Ascending aorta (tissue), 2 donors: ENCODE measurements at regions not wholly inside any gene's neighbourhood (a gene's known extent, or its start where the extent isn't known, plus 50 kb on each side); places are given as distances from the start of the nearest gene placed in this dataset.

ENCODE experiments used
- DNase-seq, 2 donors: peaks; one replicate each; pipeline ENCODE4 v3.0.0-alpha.2; 2019; ENCODE audit warnings: low spot score in 2 of 2
- H3K27ac ChIP-seq, 2 donors: fragments of 200-600 bp; sonication (generic); one replicate each; pipeline ENCODE4 v1.5.1; 2016 to 2017; ENCODE audit warnings: mild to moderate bottlenecking in 1 of 2
- H3K27me3 ChIP-seq: fragments of 200-600 bp; sonication (generic); one replicate; pipeline ENCODE4 v1.5.1; 2017
- H3K36me3 ChIP-seq, 2 donors: fragments of 200-600 bp; sonication (generic); one replicate each; pipeline ENCODE4 v1.5.1; 2016
- H3K4me1 ChIP-seq, 2 donors: fragments of 200-600 bp; sonication (generic); one replicate each; pipeline ENCODE4 v1.5.1; 2016 to 2017; ENCODE audit warnings: mild to moderate bottlenecking in 1 of 2
- H3K4me3 ChIP-seq, 2 donors: fragments of 200-600 bp; sonication (generic); one replicate each; pipeline ENCODE4 v1.5.1; 2016 to 2017; ENCODE audit warnings: mild to moderate bottlenecking in 1 of 2
- H3K9me3 ChIP-seq, 2 donors: fragments of 200-600 bp; sonication (generic); one replicate each; pipeline ENCODE4 v1.5.1; 2016
- intact Hi-C: fragments of 100-400 bp; cut with DNase I; formaldehyde crosslinking; loops from one replicate; pipeline ENCODE4 v1.15.1; 2023
- TF ChIP-seq, protein P1 (sequence below), 3 experiments: fragments of 200-600 bp in 2 of 3; fragments of 450-650 bp in 1 of 3; sonication (generic) in 2 of 3; IDR thresholded peaks; one replicate each; pipeline ENCODE4 v1.5.1; 2016 to 2019; ENCODE audit warnings: antibody characterized with exemption in 3 of 3, mild to moderate bottlenecking in 1 of 3, moderate library complexity in 1 of 3

DNA sequence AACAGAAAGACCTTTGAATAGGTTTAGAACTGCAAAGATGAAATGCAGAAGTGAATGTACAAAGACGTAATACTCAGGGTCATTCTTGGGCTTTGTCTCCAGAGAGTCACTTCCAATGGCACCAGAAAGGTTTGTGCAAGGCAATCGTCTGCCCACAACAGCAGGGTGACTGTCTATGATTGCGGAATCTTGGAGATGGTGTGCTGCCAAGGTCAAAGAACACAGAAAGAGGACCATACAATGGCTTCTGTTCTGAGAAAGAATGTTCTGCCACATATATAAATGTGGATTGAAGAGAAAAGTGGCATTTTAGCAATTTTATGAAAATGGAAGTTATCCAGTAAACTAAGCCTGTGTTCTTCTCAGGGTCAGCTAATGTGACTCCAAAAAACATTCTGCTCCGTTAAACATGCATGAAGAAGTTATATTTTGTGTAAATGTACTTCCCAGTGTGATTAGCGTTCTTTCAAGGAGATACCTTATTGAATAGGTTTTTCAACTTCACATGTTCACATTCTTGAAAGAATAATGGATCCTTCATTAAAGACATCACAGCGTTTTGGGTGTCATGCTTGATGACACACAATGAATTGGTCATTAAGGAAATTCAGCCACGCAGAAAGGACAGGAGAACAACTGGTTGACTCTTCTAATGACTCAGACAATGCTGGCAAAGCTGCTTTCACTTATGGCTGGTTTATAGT is 73.4 kb upstream of the CDH6 start:
- H3K27ac ChIP-seq = no peak overlapping the region
- no peaks in the 10 kb centered on the region for H3K36me3 ChIP-seq
- DNase-seq = no peak
- H3K27me3 ChIP-seq = no peaks in the 10 kb centered on the region
- H3K9me3 ChIP-seq = no peaks in the 10 kb centered on the region
- TF ChIP-seq, protein P1, sequence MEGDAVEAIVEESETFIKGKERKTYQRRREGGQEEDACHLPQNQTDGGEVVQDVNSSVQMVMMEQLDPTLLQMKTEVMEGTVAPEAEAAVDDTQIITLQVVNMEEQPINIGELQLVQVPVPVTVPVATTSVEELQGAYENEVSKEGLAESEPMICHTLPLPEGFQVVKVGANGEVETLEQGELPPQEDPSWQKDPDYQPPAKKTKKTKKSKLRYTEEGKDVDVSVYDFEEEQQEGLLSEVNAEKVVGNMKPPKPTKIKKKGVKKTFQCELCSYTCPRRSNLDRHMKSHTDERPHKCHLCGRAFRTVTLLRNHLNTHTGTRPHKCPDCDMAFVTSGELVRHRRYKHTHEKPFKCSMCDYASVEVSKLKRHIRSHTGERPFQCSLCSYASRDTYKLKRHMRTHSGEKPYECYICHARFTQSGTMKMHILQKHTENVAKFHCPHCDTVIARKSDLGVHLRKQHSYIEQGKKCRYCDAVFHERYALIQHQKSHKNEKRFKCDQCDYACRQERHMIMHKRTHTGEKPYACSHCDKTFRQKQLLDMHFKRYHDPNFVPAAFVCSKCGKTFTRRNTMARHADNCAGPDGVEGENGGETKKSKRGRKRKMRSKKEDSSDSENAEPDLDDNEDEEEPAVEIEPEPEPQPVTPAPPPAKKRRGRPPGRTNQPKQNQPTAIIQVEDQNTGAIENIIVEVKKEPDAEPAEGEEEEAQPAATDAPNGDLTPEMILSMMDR (IDR thresholded peaks at IDR 0.05) = no peak
- intact Hi-C loops = no loop called here
- H3K4me1 ChIP-seq = peaks cover 0 to 13% of the 10 kb centered on the region in 2 donors
- H3K4me3 ChIP-seq = no peak overlapping the region

DNA sequence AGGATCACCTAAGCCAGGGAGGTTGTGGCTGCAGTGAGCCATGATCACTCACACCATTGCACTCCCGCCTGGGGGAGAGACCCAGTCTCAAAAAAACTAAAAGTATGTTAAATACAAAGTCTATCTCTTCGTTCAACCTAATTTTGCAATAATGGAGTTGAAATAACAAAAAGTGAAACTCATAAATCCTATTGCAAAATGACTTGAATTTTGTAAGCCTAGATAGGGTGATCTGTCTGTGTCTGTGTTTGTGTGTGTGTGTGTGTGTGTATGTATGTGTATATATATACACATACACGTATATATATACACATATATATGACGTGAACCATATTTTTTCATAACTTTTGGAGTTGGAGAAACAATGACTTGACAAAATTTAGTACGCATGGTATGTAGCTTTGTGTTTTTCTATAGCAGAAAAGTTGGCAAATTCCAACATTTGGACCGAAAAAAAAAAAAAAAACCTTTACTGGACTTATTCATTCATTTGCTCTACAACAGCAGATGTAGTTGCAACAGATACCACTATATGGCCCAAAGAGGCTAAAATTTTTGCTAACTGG is 76.9 kb upstream of the CDH6 start:
- Histone ChIP-seq H3K4me1 (peaks cover 0 to 10% of the 10 kb centered on the region in 2 donors), H3K36me3 (no peaks in the 10 kb centered on the region), H3K27me3 (no peaks in the 10 kb centered on the region), H3K27ac (no peak overlapping the region), H3K4me3 (no peak overlapping the region), H3K9me3 (no peaks in the 10 kb centered on the region)
- intact Hi-C loops = no loop called here
- TF ChIP-seq, protein P1 (IDR thresholded peaks at IDR 0.05) = no peak
- DNase-seq = no peak

DNA sequence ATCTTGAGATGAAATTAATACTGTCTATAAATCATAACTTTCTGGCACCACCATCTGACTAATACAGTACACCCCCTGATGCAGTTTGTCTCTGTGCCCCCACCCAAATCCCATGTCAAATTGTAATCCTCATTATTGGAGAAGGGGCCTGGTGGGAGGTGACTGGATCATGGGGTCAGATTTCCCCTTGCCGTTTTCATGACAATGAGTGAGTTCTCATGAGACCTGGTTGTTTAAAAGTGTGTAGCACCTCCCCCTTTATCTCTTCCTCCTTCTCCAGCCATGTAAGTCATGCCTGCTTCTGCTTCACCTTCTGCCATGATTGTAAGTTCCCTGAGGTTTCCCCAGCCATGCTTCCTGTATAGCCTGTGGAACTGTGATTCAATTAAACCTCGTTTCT is 78.7 kb upstream of the CDH6 start:
- Histone ChIP-seq H3K4me3 (no peak overlapping the region), H3K27ac (no peak overlapping the region), H3K4me1 (peaks cover 0 to 10% of the 10 kb centered on the region in 2 donors), H3K36me3 (no peaks in the 10 kb centered on the region), H3K9me3 (no peaks in the 10 kb centered on the region), H3K27me3 (no peaks in the 10 kb centered on the region)
- no peak for DNase-seq
- TF ChIP-seq, protein P1 (IDR thresholded peaks at IDR 0.05) = no peak
- intact Hi-C loops = no loop called here

DNA sequence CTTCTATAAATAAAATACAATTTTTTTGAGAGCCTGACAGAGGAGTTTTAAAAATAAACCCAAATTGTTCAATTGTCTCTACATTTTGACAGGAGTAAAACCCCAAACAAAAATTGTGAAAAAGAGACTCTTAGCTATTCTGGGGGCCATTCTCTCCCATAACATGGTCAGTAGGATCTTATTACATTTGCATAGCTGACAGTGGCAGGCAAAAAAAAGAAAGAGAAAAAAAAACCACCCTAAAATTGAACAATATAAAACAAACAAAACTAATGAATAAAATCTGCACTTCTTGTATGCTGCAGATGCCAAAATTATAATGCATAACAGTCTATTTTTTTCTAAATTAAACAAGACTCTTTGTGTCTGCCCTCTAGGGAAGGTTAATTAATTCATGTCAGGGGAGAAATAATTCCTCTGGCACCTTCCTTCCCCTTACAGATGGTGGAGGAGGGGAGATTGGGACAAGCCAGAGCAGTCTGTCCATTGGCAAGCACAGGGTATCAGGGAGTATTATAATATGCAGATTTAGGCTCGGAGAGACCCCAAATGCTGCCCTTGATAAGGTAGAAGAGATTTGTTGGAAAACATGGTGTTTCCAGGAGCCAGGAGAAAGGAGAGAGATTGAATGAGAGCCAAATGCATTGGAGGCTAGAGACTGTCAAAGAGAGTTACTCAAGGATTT is 79.7 kb upstream of the CDH6 start:
- H3K27me3 ChIP-seq = no peaks in the 10 kb centered on the region
- no peaks in the 10 kb centered on the region for H3K9me3 ChIP-seq
- intact Hi-C loops = no loop called here
- H3K4me1 ChIP-seq = peaks cover 0 to 10% of the 10 kb centered on the region in 2 donors
- no peak for DNase-seq
- TF ChIP-seq, protein P1 (IDR thresholded peaks at IDR 0.05) = no peak
- no peaks in the 10 kb centered on the region for H3K36me3 ChIP-seq
- peak overlapping the region; percentile 59 to 64 for H3K27ac ChIP-seq
- H3K4me3 ChIP-seq = no peak overlapping the region

DNA sequence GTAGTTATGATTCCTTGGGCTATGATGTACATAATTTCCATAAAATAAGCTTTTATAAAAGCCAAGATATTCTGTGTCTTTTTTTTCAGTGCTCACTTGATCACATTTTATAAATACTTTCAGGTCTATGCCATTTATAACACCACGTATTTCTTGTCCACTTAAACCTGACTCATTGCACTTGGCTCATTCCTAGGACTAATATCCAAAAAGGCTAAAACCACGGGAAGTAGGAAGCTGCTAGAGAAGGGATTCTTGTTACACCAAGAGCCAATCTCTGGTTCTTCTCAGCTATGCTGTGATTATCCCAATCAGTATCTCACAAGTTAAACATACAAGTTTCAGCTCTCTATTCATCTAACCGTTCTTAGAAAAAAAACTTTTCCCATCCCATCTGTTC is 80.4 kb upstream of the CDH6 start:
- H3K27ac ChIP-seq = peak overlapping the region; percentile 59 to 64
- DNase-seq = no peak

More for the DNA sequence above, 80.4 kb upstream of the CDH6 start:
- intact Hi-C loops = no loop called here
- no peaks in the 10 kb centered on the region for H3K27me3 ChIP-seq
- H3K9me3 ChIP-seq = no peaks in the 10 kb centered on the region
- no peaks in the 10 kb centered on the region for H3K36me3 ChIP-seq
- TF ChIP-seq, protein P1 (IDR thresholded peaks at IDR 0.05) = no peak
- H3K4me3 ChIP-seq = no peak overlapping the region
- peaks cover 0 to 10% of the 10 kb centered on the region in 2 donors for H3K4me1 ChIP-seq
